ENCODE measurements at regions not wholly inside any gene's neighbourhood (a gene's known extent, or its start where the extent isn't known, plus 50 kb on each side); places are given as distances from the start of the nearest gene placed in this dataset.

DNA sequence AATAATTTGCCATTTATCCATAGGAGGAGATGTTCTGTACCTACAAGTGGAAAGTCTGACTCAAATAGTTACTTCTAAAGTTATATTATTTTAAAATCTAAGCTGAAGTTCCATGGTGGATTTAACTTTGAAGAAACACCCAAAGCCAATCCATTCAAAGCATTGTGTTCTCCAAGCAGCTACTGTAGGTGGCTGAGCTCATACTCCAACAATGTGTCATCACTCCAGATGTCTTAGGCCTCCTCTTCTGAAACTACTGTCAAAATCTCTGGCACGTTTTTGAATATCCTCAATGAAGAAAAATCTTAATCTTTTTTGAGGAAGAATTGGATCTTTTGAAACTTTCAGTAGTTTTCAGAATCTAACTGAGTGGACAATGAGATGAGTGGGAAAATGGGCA is 169.1 kb downstream of the PTEN start:
- TF ChIP-seq, protein P1, sequence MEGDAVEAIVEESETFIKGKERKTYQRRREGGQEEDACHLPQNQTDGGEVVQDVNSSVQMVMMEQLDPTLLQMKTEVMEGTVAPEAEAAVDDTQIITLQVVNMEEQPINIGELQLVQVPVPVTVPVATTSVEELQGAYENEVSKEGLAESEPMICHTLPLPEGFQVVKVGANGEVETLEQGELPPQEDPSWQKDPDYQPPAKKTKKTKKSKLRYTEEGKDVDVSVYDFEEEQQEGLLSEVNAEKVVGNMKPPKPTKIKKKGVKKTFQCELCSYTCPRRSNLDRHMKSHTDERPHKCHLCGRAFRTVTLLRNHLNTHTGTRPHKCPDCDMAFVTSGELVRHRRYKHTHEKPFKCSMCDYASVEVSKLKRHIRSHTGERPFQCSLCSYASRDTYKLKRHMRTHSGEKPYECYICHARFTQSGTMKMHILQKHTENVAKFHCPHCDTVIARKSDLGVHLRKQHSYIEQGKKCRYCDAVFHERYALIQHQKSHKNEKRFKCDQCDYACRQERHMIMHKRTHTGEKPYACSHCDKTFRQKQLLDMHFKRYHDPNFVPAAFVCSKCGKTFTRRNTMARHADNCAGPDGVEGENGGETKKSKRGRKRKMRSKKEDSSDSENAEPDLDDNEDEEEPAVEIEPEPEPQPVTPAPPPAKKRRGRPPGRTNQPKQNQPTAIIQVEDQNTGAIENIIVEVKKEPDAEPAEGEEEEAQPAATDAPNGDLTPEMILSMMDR (IDR thresholded peaks at IDR 0.05; ENCODE audit: unreplicated experiment) = no peak
- no peak overlapping the region for H3K4me3 Mint-ChIP-seq (ENCODE audit: low read depth, unreplicated experiment)
- DNase-seq = no peak
- no peaks in the 10 kb centered on the region for H3K9me3 Mint-ChIP-seq (ENCODE audit: low read depth, unreplicated experiment)
- intact Hi-C loops (cut with micrococcal nuclease; ENCODE audit: unreplicated experiment) = no loop called here
- peaks cover 5% of the 10 kb centered on the region for H3K4me1 Mint-ChIP-seq (ENCODE audit: low read depth, unreplicated experiment)
- no TSS peak for BruUV-seq (replicated peaks)
- H3K27me3 Mint-ChIP-seq (ENCODE audit: unreplicated experiment) = no peaks in the 10 kb centered on the region
- CTCF ChIA-PET = no interaction called here
- no peak overlapping the region for H3K27ac Mint-ChIP-seq (ENCODE audit: unreplicated experiment)
- no peaks in the 10 kb centered on the region for H3K36me3 Mint-ChIP-seq (ENCODE audit: insufficient read depth, unreplicated experiment)

DNA sequence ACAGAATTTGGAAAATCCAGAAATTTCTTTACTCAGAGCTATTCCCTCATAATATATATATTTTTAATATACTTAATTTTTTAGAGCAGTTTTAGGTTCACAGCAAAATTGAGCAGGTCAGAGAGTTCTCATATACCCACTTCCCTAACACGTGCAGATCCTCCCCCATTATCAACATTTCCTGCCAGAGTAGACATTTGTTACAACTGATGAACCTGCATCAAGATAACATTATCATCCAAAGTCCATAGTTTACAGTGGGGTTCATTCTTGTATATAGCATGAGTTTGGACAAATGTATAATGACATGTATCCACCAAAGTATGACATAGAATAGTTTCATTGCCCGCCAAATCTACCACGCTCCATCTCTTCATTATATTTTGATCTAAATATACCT is 170.0 kb downstream of the PTEN start:
- Mint-ChIP-seq H3K27ac (ENCODE audit: unreplicated experiment) (no peak overlapping the region), H3K4me1 (ENCODE audit: low read depth, unreplicated experiment) (no peaks in the 10 kb centered on the region), H3K27me3 (ENCODE audit: unreplicated experiment) (no peaks in the 10 kb centered on the region), H3K36me3 (ENCODE audit: insufficient read depth, unreplicated experiment) (no peaks in the 10 kb centered on the region), H3K4me3 (ENCODE audit: low read depth, unreplicated experiment) (no peak overlapping the region), H3K9me3 (ENCODE audit: low read depth, unreplicated experiment) (no peaks in the 10 kb centered on the region)
- intact Hi-C loops (cut with micrococcal nuclease; ENCODE audit: unreplicated experiment) = no loop called here
- no peak for DNase-seq
- TF ChIP-seq, protein P1 (IDR thresholded peaks at IDR 0.05; ENCODE audit: unreplicated experiment) = no peak
- CTCF ChIA-PET = no interaction called here
- BruUV-seq (replicated peaks) = no TSS peak

DNA sequence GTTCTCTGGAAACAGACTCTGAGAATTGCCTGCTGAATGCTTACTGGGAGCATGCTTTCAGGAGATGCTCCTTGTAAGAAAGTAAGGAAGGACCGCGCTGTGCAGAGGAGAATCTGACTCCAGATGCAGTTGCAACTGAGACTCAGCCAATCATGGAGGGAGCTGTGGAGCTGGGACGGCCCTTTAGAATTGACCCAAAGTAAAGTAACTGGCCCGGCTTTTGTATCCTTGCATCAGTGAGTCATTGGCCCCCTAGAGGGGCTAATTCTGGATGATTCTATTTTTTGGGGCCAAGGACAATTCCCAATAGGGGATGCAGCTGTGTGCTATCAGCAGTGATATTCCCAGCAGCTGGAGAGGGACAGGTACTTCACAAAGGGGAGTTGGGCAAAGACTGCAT is 170.4 kb downstream of the PTEN start:
- no TSS peak for BruUV-seq (replicated peaks)
- Mint-ChIP-seq H3K9me3 (ENCODE audit: low read depth, unreplicated experiment) (no peaks in the 10 kb centered on the region), H3K36me3 (ENCODE audit: insufficient read depth, unreplicated experiment) (no peaks in the 10 kb centered on the region), H3K4me1 (ENCODE audit: low read depth, unreplicated experiment) (no peaks in the 10 kb centered on the region), H3K27me3 (ENCODE audit: unreplicated experiment) (no peaks in the 10 kb centered on the region), H3K4me3 (ENCODE audit: low read depth, unreplicated experiment) (no peak overlapping the region), H3K27ac (ENCODE audit: unreplicated experiment) (no peak overlapping the region)
- CTCF ChIA-PET = no interaction called here
- TF ChIP-seq, protein P1 (IDR thresholded peaks at IDR 0.05; ENCODE audit: unreplicated experiment) = no peak
- DNase-seq = no peak
- intact Hi-C loops (cut with micrococcal nuclease; ENCODE audit: unreplicated experiment) = no loop called here

DNA sequence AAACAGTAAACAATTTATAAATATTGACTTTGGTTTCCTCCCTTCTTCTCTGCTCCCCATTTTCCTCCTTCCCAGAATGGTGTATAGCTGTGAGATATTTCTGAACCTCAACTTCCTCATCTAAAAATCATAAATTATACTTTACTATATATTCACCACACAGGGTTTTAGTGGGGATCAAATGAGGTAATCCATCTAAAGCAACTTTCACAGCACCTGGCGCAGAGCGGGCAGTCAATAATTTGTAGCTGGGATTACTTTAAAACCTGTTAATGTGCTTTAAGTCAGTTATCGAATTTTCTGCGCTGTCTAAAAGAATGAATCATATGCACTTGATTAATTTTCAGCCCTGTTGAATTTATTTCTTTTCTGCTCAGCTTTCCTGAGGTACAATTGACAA is 172.7 kb downstream of the PTEN start:
- intact Hi-C loops (cut with micrococcal nuclease; ENCODE audit: unreplicated experiment) = no loop called here
- Mint-ChIP-seq H3K4me3 (ENCODE audit: low read depth, unreplicated experiment) (no peak overlapping the region), H3K4me1 (ENCODE audit: low read depth, unreplicated experiment) (peaks cover 8% of the 10 kb centered on the region), H3K27ac (ENCODE audit: unreplicated experiment) (no peak overlapping the region), H3K9me3 (ENCODE audit: low read depth, unreplicated experiment) (no peaks in the 10 kb centered on the region), H3K27me3 (ENCODE audit: unreplicated experiment) (no peaks in the 10 kb centered on the region), H3K36me3 (ENCODE audit: insufficient read depth, unreplicated experiment) (no peaks in the 10 kb centered on the region)
- CTCF ChIA-PET = no interaction called here
- BruUV-seq (replicated peaks) = no TSS peak
- TF ChIP-seq, protein P1 (IDR thresholded peaks at IDR 0.05; ENCODE audit: unreplicated experiment) = no peak
- DNase-seq = no peak

DNA sequence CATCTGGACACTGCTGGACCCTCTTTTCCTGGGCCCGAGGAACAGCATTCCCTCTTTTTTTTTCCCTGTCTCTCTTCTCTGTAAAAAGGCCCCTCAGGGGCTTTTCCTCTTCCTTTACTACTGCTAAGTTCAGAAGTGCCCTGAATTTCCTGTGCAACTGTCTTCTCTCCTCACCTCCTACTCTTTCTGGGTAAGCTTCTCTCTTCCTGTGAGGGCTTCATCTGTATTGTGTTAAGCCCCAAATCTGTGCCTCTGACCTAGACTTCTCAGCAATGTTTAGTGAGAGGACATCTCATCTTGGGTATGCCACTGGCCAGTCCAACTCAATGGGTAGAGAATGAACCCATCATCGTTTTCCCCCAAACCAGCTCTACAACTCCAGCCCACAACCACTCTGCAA is 174.2 kb downstream of the PTEN start:
- DNase-seq = no peak
- intact Hi-C loops (cut with micrococcal nuclease; ENCODE audit: unreplicated experiment) = no loop called here
- Mint-ChIP-seq H3K9me3 (ENCODE audit: low read depth, unreplicated experiment) (no peaks in the 10 kb centered on the region), H3K4me1 (ENCODE audit: low read depth, unreplicated experiment) (peaks cover 8% of the 10 kb centered on the region), H3K36me3 (ENCODE audit: insufficient read depth, unreplicated experiment) (no peaks in the 10 kb centered on the region), H3K4me3 (ENCODE audit: low read depth, unreplicated experiment) (no peak overlapping the region), H3K27ac (ENCODE audit: unreplicated experiment) (no peak overlapping the region), H3K27me3 (ENCODE audit: unreplicated experiment) (no peaks in the 10 kb centered on the region)
- CTCF ChIA-PET = no interaction called here
- TF ChIP-seq, protein P1 (IDR thresholded peaks at IDR 0.05; ENCODE audit: unreplicated experiment) = no peak
- BruUV-seq (replicated peaks) = no TSS peak

All from Calu3 (cell line).